Fibroblast of lung (primary cell): ENCODE measurements at regions not wholly inside any gene's neighbourhood (a gene's known extent, or its start where the extent isn't known, plus 50 kb on each side); places are given as distances from the start of the nearest gene placed in this dataset.

Experiments used
- DNase-seq, 2 donors: peaks; one replicate each; pipeline versions ENCODE4 v3.0.0 to v3.0.0-alpha.2; 2010; ENCODE audit warnings: low read depth in 2 of 2
- H2AFZ ChIP-seq: 2 replicates; pipeline ENCODE4 v1.5.1; 2012; ENCODE audit warnings: low read length, control low read depth, inconsistent platforms
- H3K27ac ChIP-seq: 2 replicates; pipeline ENCODE4 v1.5.1; 2011; ENCODE audit warnings: low read length, control low read depth; ENCODE audit not compliant: insufficient read depth
- H3K27me3 ChIP-seq: 2 replicates; pipeline ENCODE4 v1.5.1; 2011; ENCODE audit warnings: mild to moderate bottlenecking, low read length; ENCODE audit not compliant: control insufficient read depth, insufficient read depth
- H3K36me3 ChIP-seq: 2 replicates; pipeline ENCODE4 v1.5.1; 2011; ENCODE audit warnings: low read length; ENCODE audit not compliant: control insufficient read depth, insufficient read depth
- H3K4me1 ChIP-seq: 2 replicates; pipeline ENCODE4 v1.5.1; 2011; ENCODE audit warnings: low read length; ENCODE audit not compliant: control insufficient read depth, insufficient read depth; ENCODE audit errors: extremely low read depth
- H3K4me2 ChIP-seq: 2 replicates; pipeline ENCODE4 v1.5.1; 2011; ENCODE audit warnings: low read length, control low read depth; ENCODE audit not compliant: insufficient read depth; ENCODE audit errors: extremely low read depth
- H3K4me3 ChIP-seq, 4 experiments: fragments of 200-600 bp in 1 of 4; sonication (generic) in 1 of 4; replicated peaks in 1 of 4; 2 replicates each; pipeline ENCODE4 v1.5.1; 2011 to 2016; ENCODE audit warnings: low read length in 4 of 4, low read depth in 3 of 4, mild to moderate bottlenecking in 3 of 4, control low read depth in 2 of 4, inconsistent platforms in 1 of 4, mixed read lengths in 1 of 4; ENCODE audit not compliant: insufficient read depth in 1 of 4; ENCODE audit errors: control extremely low read depth in 1 of 4
- H3K79me2 ChIP-seq: 2 replicates; pipeline ENCODE4 v1.5.1; 2012; ENCODE audit warnings: mild to moderate bottlenecking, low read length, inconsistent platforms; ENCODE audit not compliant: control insufficient read depth, insufficient read depth
- H3K9ac ChIP-seq: 2 replicates; pipeline ENCODE4 v1.5.1; 2011; ENCODE audit warnings: mild to moderate bottlenecking, low read length, control low read depth; ENCODE audit not compliant: insufficient read depth
- H3K9me3 ChIP-seq: 2 replicates; pipeline ENCODE4 v1.5.1; 2012; ENCODE audit warnings: low read depth, low read length; ENCODE audit not compliant: control insufficient read depth, insufficient read depth
- H4K20me1 ChIP-seq: 2 replicates; pipeline ENCODE4 v1.5.1; 2011; ENCODE audit warnings: low read length; ENCODE audit not compliant: control insufficient read depth, insufficient read depth; ENCODE audit errors: extremely low read depth
- EZH2 ChIP-seq: IDR thresholded peaks from 2 replicates; pipeline ENCODE4 v1.5.1; 2012; ENCODE audit warnings: low read length, control low read depth, mild to moderate bottlenecking; ENCODE audit errors: missing control alignments
- TF ChIP-seq, protein P1 (sequence below), 2 donors: IDR thresholded peaks in 1 of 2; conservative IDR thresholded peaks in 1 of 2; 1 replicate in 1 of 2; 2 replicates in 1 of 2; pipeline ENCODE4 v1.5.1; 2011 to 2012; ENCODE audit warnings: low read length in 2 of 2, control low read depth in 1 of 2, inconsistent platforms in 1 of 2, low read depth in 1 of 2, mild to moderate bottlenecking in 1 of 2

DNA sequence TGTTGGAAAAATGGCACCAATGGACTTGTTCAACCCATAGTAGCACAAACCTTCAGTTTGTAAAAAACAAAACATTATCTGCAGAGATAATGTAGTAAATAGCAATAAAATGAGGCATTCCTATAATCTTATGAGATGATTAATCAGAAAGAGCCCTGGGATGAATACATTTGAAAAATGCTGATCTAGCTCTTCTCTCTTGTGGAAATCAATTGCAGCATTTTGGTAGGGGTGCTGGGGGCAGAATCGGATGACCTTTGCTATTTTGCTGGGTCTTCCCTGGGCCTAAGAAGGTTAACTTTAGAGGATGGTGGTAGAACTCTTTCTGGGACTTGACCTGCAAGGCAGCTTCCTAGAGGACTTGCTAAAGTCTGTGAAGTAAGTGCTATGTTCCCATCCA is 163.5 kb downstream of the ADRA2A start:
- no peak overlapping the region for H3K4me2 ChIP-seq
- no peak for DNase-seq
- no peak overlapping the region for H3K27ac ChIP-seq
- H3K36me3 ChIP-seq = no peaks in the 10 kb centered on the region
- TF ChIP-seq, protein P1, sequence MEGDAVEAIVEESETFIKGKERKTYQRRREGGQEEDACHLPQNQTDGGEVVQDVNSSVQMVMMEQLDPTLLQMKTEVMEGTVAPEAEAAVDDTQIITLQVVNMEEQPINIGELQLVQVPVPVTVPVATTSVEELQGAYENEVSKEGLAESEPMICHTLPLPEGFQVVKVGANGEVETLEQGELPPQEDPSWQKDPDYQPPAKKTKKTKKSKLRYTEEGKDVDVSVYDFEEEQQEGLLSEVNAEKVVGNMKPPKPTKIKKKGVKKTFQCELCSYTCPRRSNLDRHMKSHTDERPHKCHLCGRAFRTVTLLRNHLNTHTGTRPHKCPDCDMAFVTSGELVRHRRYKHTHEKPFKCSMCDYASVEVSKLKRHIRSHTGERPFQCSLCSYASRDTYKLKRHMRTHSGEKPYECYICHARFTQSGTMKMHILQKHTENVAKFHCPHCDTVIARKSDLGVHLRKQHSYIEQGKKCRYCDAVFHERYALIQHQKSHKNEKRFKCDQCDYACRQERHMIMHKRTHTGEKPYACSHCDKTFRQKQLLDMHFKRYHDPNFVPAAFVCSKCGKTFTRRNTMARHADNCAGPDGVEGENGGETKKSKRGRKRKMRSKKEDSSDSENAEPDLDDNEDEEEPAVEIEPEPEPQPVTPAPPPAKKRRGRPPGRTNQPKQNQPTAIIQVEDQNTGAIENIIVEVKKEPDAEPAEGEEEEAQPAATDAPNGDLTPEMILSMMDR (conservative IDR thresholded peaks at IDR 0.05 in 1 of 2, IDR thresholded peaks at IDR 0.05 in 1 of 2; ENCODE audit: low read depth in 1 of 2, low read length in 2 of 2) = no peak
- no peak for TF ChIP-seq EZH2
- H3K27me3 ChIP-seq = no peaks in the 10 kb centered on the region
- no peaks in the 10 kb centered on the region for H4K20me1 ChIP-seq
- H3K9ac ChIP-seq = no peak overlapping the region
- no peaks in the 10 kb centered on the region for H3K79me2 ChIP-seq
- no peaks in the 10 kb centered on the region for H3K4me1 ChIP-seq
- H2AFZ ChIP-seq = no peak overlapping the region
- H3K4me3 ChIP-seq = no peak overlapping the region
- H3K9me3 ChIP-seq = no peaks in the 10 kb centered on the region

DNA sequence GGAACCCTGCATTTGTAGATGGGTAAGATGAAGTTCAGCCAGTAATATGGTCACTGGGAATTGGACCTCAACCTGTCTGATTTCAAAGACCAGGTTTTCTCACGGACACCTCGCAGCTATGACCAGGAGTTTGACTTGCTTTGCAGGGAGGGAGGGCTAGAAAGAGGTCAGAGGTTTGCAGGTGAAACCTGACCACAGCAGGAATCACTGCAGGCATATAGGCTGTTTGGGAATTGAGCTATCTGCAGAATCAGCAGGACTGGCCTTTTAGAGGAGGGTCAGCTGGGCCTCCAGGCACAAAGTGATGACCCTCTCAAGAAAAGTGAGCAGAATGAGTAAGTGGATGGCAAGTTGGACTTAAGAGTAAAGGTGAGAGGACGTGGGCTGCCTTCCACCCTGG is 166.3 kb downstream of the ADRA2A start:
- no peak overlapping the region for H3K4me2 ChIP-seq
- TF ChIP-seq, protein P1 (conservative IDR thresholded peaks at IDR 0.05 in 1 of 2, IDR thresholded peaks at IDR 0.05 in 1 of 2; ENCODE audit: low read depth in 1 of 2, low read length in 2 of 2) = no peak
- no peak for TF ChIP-seq EZH2
- H3K9me3 ChIP-seq = no peaks in the 10 kb centered on the region

DNA sequence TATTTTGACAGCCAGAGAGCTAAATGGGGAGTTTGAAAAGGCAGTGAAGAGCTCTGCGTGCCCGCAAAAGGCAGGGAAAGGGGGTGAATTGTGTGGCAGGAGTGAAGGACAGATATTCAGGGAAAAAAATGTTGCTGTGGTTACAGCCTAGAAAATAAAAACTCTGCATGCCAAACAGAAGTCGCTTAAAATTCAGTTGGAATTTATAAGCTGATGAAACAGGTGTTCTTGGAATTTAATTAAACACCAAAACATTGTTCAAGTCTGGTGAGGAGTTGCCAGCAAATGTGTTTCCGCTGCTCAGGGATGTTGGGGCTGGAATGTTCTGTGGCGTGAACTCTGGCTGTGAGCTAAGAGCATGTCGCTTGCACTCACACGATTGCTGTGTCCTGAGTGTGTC is 169.3 kb downstream of the ADRA2A start:
- Histone ChIP-seq H3K27ac (no peak overlapping the region), H3K4me1 (no peaks in the 10 kb centered on the region), H3K36me3 (no peaks in the 10 kb centered on the region), H3K9ac (no peak overlapping the region), H3K4me2 (no peak overlapping the region), H3K4me3 (no peak overlapping the region), H3K27me3 (no peaks in the 10 kb centered on the region), H3K79me2 (no peaks in the 10 kb centered on the region), H4K20me1 (no peaks in the 10 kb centered on the region), H2AFZ (no peak overlapping the region), H3K9me3 (no peaks in the 10 kb centered on the region)
- TF ChIP-seq, protein P1 (conservative IDR thresholded peaks at IDR 0.05 in 1 of 2, IDR thresholded peaks at IDR 0.05 in 1 of 2; ENCODE audit: low read depth in 1 of 2, low read length in 2 of 2) = no peak
- TF ChIP-seq EZH2 = no peak
- DNase-seq = no peak

More for the DNA sequence above, 166.3 kb downstream of the ADRA2A start:
- Histone ChIP-seq H3K79me2 (no peaks in the 10 kb centered on the region), H2AFZ (no peak overlapping the region), H3K4me3 (no peak overlapping the region), H3K9ac (no peak overlapping the region), H3K4me1 (no peaks in the 10 kb centered on the region), H3K36me3 (no peaks in the 10 kb centered on the region), H4K20me1 (no peaks in the 10 kb centered on the region), H3K27me3 (no peaks in the 10 kb centered on the region), H3K27ac (no peak overlapping the region)
- DNase-seq = no peak
